ENCODE measurements at regions not wholly inside any gene's neighbourhood (a gene's known extent, or its start where the extent isn't known, plus 50 kb on each side); places are given as distances from the start of the nearest gene placed in this dataset.

DNA sequence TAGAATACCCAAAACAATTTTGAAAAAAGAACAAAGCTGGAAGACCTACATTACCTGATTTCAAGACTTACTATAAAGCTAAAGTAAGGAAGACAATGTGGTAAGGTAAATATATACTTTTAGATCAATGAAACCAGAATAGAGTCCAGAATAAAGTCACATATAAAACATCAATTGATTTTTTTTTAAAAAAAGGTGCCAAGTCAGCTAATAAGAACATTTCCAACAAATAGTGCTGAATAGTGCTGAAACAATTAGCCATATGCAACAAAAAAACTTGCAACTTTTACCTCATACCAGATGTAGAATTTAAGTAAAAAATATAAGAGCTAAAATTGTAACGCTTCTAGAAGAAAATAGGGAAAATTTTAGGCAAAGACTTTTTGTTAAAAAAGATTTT is 73.0 kb upstream of the PDHA1 start:
- WGBS = 89% methylated on average over 1 of the region's 1 CpG
- no peak overlapping the region for H3K27ac ChIP-seq (ENCODE audit: low read depth)
- no peak overlapping the region for H3K4me3 ChIP-seq (ENCODE audit: low read depth, low read length)
- DNase-seq (ENCODE audit: extremely low spot score) = no peak
- H3K4me1 ChIP-seq (ENCODE audit: insufficient read depth) = no peaks in the 10 kb centered on the region
- no peaks in the 10 kb centered on the region for H3K36me3 ChIP-seq (ENCODE audit: insufficient read depth)

DNA sequence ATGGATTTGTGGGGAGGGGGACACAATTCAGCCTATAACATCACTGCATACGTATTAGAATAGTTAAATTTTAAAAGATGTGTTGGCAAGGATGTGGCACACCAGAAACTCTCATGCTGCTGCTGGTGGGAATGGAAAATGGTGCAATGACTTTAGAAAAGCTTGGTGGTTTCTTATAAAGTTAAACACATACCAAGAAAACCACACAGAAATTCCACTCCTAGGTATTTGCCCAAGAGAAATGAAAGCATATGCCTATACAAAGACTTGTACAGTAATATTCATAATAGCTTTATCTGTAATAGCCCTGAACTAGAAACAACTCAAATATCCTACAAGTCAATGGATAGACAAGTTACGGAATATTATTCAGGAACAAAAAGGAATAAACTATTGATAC is 71.3 kb upstream of the PDHA1 start:
- H3K36me3 ChIP-seq (ENCODE audit: insufficient read depth) = no peaks in the 10 kb centered on the region
- H3K4me3 ChIP-seq (ENCODE audit: low read depth, low read length) = no peak overlapping the region
- H3K4me1 ChIP-seq (ENCODE audit: insufficient read depth) = no peaks in the 10 kb centered on the region
- H3K27ac ChIP-seq (ENCODE audit: low read depth) = no peak overlapping the region
- no peak for DNase-seq (ENCODE audit: extremely low spot score)
- WGBS = 90% methylated on average over 2 of the region's 2 CpGs

DNA sequence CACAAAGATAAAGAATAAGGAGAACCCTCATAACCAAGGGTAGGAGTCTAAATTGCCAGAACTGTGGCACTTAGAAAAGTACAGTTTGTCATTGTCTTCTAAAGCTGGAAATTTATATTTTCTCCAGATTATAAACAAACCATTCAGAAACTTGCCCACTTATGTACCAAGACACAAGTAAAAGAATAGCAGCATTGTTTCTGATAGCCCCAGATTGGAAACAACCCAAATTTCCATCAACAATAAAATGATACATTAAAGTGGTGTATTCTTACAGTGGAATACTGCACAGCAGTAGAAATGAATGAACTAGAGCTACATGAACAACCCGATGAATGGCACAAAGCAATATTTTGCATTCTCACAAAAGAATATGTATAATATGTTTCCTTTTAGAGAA is 63.1 kb upstream of the PDHA1 start:
- Histone ChIP-seq H3K27ac (ENCODE audit: low read depth) (no peak overlapping the region), H3K4me1 (ENCODE audit: insufficient read depth) (no peaks in the 10 kb centered on the region), H3K36me3 (ENCODE audit: insufficient read depth) (no peaks in the 10 kb centered on the region), H3K4me3 (ENCODE audit: low read depth, low read length) (no peak overlapping the region)
- DNase-seq (ENCODE audit: extremely low spot score) = no peak
- WGBS = 91% methylated on average over 1 of the region's 1 CpG

DNA sequence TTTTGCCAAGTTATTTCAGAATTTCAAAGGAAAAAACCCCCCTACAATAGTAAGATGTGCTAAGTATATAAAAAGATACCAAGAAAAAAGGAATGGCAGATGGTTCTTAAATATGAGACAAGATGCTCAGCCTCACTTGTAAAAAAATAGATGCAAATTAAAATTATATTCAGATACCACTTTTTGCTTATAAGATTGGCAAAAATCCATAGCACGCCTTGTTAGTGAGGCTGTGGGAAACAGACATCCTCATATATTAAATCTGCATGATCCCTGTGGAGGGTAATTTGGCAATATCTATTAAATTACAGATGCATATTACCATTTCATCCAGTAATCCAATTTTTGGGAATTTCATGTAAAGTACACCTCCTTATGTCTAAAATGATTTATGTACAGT is 62.5 kb upstream of the PDHA1 start:
- Histone ChIP-seq H3K4me3 (ENCODE audit: low read depth, low read length) (no peak overlapping the region), H3K27ac (ENCODE audit: low read depth) (no peak overlapping the region), H3K36me3 (ENCODE audit: insufficient read depth) (no peaks in the 10 kb centered on the region), H3K4me1 (ENCODE audit: insufficient read depth) (no peaks in the 10 kb centered on the region)
- 72% methylated on average over 1 of the region's 1 CpG for WGBS
- DNase-seq (ENCODE audit: extremely low spot score) = no peak

DNA sequence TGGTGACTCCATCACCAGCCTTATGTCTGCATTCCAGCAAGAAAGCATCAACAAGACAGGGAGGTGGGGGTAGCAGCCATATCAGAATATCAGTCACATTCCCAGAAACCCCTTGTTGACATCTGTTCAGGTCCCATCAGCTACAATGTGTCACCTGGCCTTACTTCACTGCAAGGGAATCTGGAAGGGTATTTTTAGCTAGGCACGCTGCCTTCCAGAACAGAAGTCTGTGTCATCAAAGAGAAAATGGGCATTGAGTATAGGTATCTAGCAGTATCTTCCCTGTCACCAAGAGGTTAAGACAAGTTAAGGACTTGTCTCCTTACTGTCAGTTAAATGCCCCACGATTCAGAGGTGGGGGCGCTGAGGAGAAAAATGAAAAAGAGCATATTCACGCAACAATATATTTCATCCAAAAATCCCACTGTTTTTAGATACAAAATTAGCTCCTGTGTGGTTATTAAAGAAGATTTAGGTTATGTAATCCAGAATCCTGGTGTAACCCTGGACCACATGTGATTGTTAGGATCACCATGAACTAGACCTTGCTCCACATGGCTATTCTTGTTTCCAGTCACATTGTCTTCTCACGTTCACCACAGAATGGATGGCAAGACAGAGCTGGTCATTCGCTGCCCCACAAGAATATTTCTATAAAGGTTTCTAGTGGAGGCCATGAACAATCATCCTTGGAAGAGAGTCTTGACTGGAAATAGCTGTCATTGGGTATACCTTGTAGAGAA is 60.0 kb upstream of the PDHA1 start:
- no peak for DNase-seq (ENCODE audit: extremely low spot score)
- H3K36me3 ChIP-seq (ENCODE audit: insufficient read depth) = no peaks in the 10 kb centered on the region
- no peak overlapping the region for H3K27ac ChIP-seq (ENCODE audit: low read depth)
- WGBS = 89% methylated on average over 6 of the region's 6 CpGs
- no peak overlapping the region for H3K4me3 ChIP-seq (ENCODE audit: low read depth, low read length)
- H3K4me1 ChIP-seq (ENCODE audit: insufficient read depth) = no peaks in the 10 kb centered on the region

DNA sequence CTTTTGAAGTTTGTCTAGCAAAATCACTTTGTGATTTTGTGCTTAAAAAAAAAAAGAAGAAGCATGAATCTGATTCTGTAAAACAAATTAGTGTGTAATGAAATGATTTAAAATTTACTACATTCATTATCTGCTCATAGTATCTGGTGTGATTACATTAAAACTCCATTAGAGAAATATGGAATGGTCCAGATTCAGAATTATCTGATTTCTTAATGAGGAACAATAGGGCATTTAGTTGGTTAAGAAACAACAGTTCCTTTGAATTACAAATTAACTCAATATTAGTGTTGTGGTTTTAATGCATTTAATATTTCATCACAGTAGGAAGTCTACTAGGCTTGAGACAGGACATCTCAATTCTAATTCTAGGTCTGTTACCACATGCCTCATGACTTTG is 57.9 kb upstream of the PDHA1 start:
- no peak for DNase-seq (ENCODE audit: extremely low spot score)
- H3K4me1 ChIP-seq (ENCODE audit: insufficient read depth) = no peaks in the 10 kb centered on the region
- H3K27ac ChIP-seq (ENCODE audit: low read depth) = no peak overlapping the region
- H3K36me3 ChIP-seq (ENCODE audit: insufficient read depth) = no peaks in the 10 kb centered on the region
- no peak overlapping the region for H3K4me3 ChIP-seq (ENCODE audit: low read depth, low read length)

DNA sequence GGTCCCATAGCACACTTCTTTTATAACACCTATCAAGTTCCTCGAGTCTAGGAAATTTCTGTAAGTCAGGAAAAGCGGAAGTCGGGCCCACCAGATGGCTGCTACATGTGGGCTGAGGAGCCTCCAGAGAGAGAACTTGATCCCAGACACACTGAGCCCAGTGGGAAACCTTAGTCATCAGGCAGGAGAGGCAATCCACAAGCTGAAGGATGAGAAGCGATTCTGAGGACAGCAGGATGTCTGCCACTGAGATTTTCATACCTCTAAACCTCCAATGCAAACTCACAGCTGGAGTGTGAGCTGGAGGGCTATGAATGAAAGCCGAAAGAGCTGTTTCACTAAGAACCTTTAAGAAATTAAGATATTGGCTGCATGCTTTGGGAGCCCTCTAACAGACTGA is 52.6 kb upstream of the PDHA1 start:
- WGBS = 68% methylated on average over 5 of the region's 5 CpGs
- no peak for DNase-seq (ENCODE audit: extremely low spot score)
- H3K4me3 ChIP-seq (ENCODE audit: low read depth, low read length) = no peak overlapping the region
- no peaks in the 10 kb centered on the region for H3K36me3 ChIP-seq (ENCODE audit: insufficient read depth)
- H3K27ac ChIP-seq (ENCODE audit: low read depth) = no peak overlapping the region
- H3K4me1 ChIP-seq (ENCODE audit: insufficient read depth) = no peaks in the 10 kb centered on the region

DNA sequence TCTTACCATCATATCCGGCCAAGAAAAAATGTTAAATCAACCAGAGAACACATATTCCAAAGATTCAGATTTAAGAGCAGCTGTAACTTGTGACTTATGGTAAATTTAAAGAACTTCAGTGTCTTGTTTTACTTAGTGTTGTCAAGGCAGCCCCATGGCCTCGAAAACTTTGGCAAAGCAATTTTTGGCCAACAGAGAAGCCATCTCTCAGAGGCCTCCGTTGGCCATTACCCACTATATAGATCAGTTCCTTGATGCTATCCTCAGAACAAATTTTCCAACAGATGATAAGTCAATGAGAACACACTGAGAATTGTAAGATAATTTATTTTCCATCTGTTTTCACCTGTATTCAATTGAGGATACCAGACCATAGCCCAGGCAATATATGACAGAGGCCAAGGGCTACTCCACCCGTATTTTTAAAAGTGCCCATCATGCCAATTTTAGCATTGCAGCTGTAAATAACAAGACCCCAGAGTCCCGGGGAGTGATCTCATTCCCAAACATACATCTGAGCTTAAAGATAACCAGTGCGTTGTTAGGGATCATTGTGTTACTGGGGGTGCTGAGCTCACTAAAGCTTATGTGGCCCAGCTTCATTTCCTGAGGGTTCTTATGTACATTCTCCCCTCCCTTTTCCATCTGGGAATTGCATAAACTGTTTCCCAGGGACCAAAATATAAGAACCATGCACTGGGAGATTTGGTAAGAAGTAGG is 50.0 kb upstream of the PDHA1 start:
- no peak for DNase-seq (ENCODE audit: extremely low spot score)
- WGBS = 60% methylated on average over 6 of the region's 6 CpGs
- no peaks in the 10 kb centered on the region for H3K36me3 ChIP-seq (ENCODE audit: insufficient read depth)

More for the DNA sequence above, 50.0 kb upstream of the PDHA1 start:
- no peak overlapping the region for H3K27ac ChIP-seq (ENCODE audit: low read depth)
- no peak overlapping the region for H3K4me3 ChIP-seq (ENCODE audit: low read depth, low read length)
- H3K4me1 ChIP-seq (ENCODE audit: insufficient read depth) = no peaks in the 10 kb centered on the region

Data from urinary bladder (tissue), 3 donors.